ENCODE measurements at regions not wholly inside any gene's neighbourhood (a gene's known extent, or its start where the extent isn't known, plus 50 kb on each side); places are given as distances from the start of the nearest gene placed in this dataset.
"Not testable (repeated sequence)": the region's sequence is repeated elsewhere in the genome, so short reads cannot be mapped to it uniquely, and the experiment has no call there.

DNA sequence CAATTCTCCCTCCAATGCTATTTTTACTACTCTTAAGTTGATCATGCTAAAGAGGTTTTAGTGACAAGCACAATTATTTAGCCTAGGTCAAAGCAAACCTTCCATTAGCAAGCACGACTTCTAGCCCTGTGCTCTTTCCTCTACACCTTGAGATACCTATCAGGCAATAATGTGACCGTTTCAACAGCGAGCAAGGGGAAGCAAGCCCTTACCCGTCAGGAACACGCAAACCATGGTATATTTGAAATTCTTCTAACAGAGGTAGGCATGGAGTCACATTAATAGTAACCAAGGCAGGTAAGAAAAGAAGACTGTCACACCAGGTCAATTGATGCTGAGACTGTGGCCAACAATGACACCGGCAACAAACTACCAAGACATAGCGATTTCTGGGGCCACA, 68.9 kb upstream of the VGLL4 start:
- no peak for DNase-seq

DNA sequence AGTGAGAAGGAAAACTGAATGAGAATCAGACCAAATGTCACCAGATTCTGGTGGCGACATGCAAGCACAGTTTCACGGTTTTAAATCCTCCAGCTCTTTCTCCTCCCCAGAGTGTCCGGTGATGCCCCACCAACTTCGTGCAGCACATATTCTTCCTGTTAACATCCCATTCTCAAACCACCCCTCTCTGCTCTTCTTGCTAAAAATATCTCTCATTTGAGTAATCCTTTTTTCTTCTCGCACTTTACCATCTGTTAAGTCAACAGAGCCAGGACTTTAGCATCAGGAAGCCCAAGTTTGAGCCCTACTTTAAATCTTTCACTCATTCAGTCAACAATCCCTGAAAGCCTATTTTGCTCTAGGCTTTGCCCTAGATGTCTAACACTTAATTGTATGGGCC, 68.2 kb upstream of the VGLL4 start:
- no peak for DNase-seq

GRCh38 chr3:11709782-11710181, 66.1 kb upstream of the VGLL4 start:
- no peak for DNase-seq

DNA sequence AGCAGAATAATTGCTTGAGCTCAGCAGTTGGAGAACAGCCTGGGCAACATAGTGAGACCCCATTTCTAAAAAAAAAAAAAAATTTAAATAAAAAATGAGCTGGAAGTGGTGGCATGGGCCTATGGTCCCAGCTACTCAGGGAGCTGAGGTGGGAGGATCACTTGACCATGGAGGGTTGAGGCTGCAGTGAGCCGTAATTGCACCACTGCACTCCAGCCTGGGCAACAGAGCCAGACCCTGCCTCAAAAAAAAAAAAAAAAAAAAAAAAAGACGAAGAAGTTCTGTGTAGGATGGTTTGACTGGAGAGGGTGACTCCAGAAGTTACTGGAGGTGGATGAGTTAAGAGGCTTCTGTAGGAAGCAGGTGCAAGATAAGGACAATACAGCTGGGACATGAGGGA, 63.4 kb upstream of the VGLL4 start:
- DNase-seq = not testable (repeated sequence)

DNA sequence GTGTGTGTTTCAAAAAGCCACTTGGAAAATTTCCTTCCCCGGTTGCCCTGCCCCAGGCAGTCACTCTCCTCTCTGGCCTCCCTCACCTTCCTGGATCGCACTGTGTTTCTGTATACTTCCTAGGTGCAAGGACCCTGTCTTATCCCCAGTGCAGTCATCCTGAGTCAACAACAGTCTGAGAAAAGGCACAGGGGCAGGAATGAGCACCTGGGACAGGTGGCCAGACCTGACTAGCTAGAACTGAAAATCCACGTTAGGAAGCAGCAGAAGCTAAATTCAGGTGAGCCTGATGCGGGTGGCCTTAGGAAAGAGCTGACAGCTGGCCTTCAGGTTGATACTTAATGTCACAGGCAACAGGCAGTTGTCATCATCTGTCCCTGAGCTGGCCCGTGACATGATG, 62.9 kb upstream of the VGLL4 start:
- DNase-seq = no peak

DNA sequence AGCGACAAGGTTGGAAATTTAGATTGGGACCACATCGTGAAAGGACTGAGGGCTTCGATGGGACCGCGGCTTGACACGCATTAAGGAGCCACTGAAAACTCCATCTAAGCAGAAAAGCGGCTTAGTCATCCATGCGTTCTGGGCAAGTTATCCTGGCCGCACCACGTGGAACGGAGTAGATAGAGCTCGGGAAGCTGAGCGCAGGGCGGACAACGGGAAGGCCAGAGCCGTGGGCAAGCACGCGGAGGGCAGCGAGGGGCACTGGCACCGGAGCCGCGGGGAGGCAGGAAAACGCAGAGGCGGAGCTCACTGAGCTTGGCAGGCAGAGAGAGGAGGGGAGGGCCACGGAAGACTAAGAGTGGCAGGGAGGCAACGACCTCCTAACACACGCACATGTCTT, 61.3 kb upstream of the VGLL4 start:
- peak; percentile 69 for DNase-seq

DNA sequence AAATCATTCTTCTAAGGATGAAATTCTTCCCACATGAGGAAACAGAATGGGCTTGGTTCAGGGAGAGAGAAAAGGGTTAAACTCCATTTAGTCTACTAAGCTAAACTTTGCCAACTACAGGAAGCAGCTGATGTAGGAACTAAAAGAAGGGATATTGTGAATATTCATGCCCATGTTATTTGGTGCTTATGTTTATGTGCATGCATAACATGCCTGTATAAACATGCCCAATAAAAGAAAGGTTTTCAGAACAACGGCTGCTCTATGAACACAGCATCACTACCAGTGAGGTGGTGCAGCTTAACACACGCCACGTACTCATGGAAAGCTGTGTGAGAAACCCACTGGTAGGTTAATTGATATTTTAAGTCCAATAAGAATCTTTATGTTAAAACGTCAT, 59.4 kb upstream of the VGLL4 start:
- no peak for DNase-seq

- DNase-seq = no peak
Observed at GRCh38 chr3:11699083-11699427, 55.3 kb upstream of the VGLL4 start.

- DNase-seq = no peak
Observed at GRCh38 chr3:11698326-11699082, 54.8 kb upstream of the VGLL4 start.

GRCh38 chr3:11697701-11698100, 54.0 kb upstream of the VGLL4 start:
- no peak for DNase-seq

- DNase-seq = peak; percentile 17
Observed at GRCh38 chr3:11696054-11696453, 52.3 kb upstream of the VGLL4 start.

Measured in dermis blood vessel endothelial cell (primary cell).